CD4-positive, alpha-beta T cell treated with Interleukin-6 for 4 hours (primary cell): ENCODE measurements at regions not wholly inside any gene's neighbourhood (a gene's known extent, or its start where the extent isn't known, plus 50 kb on each side); places are given as distances from the start of the nearest gene placed in this dataset.
"Not testable (repeated sequence)": the region's sequence is repeated elsewhere in the genome, so short reads cannot be mapped to it uniquely, and the experiment has no call there.

Source experiments
- DNase-seq: peaks from one replicate; pipeline ENCODE4 v3.0.0-alpha.2; 2020; ENCODE audit warnings: mixed read lengths

- DNase-seq = no peak
These were observed 169.4 kb downstream of the KBTBD8 start for GRCh38 chr3:67167481-67167880.

GRCh38 chr3:67171841-67172240 lies 173.7 kb downstream of the KBTBD8 start:
- no peak for DNase-seq

GRCh38 chr3:67173130-67173529 lies 175.0 kb downstream of the KBTBD8 start:
- DNase-seq = not testable (repeated sequence)

- DNase-seq = no peak
These were observed 178.3 kb downstream of the KBTBD8 start for GRCh38 chr3:67176396-67176795.

- no peak for DNase-seq
These were observed 194.4 kb downstream of the KBTBD8 start for GRCh38 chr3:67192466-67192865.

- DNase-seq = no peak
These were observed 198.6 kb downstream of the KBTBD8 start for GRCh38 chr3:67196677-67197076.

- DNase-seq = no peak
These were observed 200.3 kb downstream of the KBTBD8 start for GRCh38 chr3:67198374-67198773.

GRCh38 chr3:67200618-67201017 lies 202.5 kb downstream of the KBTBD8 start:
- DNase-seq = no peak

- no peak for DNase-seq
These were observed 202.9 kb downstream of the KBTBD8 start for GRCh38 chr3:67201026-67201425.

- no peak for DNase-seq
These were observed 203.9 kb downstream of the KBTBD8 start for GRCh38 chr3:67202053-67202452.

- DNase-seq = no peak
These were observed 206.8 kb downstream of the KBTBD8 start for GRCh38 chr3:67204951-67205350.

GRCh38 chr3:67215690-67216089 lies 217.6 kb downstream of the KBTBD8 start:
- DNase-seq = no peak

GRCh38 chr3:67227030-67227429 lies 228.9 kb downstream of the KBTBD8 start:
- no peak for DNase-seq

- no peak for DNase-seq
These were observed 230.0 kb downstream of the KBTBD8 start for GRCh38 chr3:67228136-67228535.

- DNase-seq = no peak
These were observed 234.5 kb downstream of the KBTBD8 start for GRCh38 chr3:67232642-67233041.

GRCh38 chr3:67239353-67239752 lies 241.2 kb downstream of the KBTBD8 start:
- DNase-seq = no peak

- DNase-seq = no peak
These were observed 243.0 kb downstream of the KBTBD8 start for GRCh38 chr3:67241084-67241483.

GRCh38 chr3:67244130-67244529 lies 246.0 kb downstream of the KBTBD8 start:
- DNase-seq = no peak

- DNase-seq = no peak
These were observed 247.4 kb downstream of the KBTBD8 start for GRCh38 chr3:67245545-67245944.

- no peak for DNase-seq
These were observed 250.6 kb downstream of the KBTBD8 start for GRCh38 chr3:67248726-67249125.

- not testable (repeated sequence) for DNase-seq
These were observed 254.8 kb downstream of the KBTBD8 start for GRCh38 chr3:67252906-67253305.

- no peak for DNase-seq
These were observed 280.0 kb downstream of the KBTBD8 start for GRCh38 chr3:67278015-67278618.

- DNase-seq = no peak
These were observed 288.5 kb downstream of the KBTBD8 start for GRCh38 chr3:67286586-67286985.

GRCh38 chr3:67288466-67289106 lies 290.5 kb downstream of the KBTBD8 start:
- no peak for DNase-seq

- DNase-seq = no peak
These were observed 291.5 kb downstream of the KBTBD8 start for GRCh38 chr3:67289626-67290025.
